PC-9 (cell line): ENCODE measurements at regions not wholly inside any gene's neighbourhood (a gene's known extent, or its start where the extent isn't known, plus 50 kb on each side); places are given as distances from the start of the nearest gene placed in this dataset.

Source experiments
- BruUV-seq: library from RNA; stranded (reverse); fragments of 400-500 nt; replicated peaks from 2 replicates; lab custom pipeline; 2021; lab: Mats Ljungman, UMichigan
- CTCF ChIA-PET: fragments of 300-600 bp; sonication (Branson Sonifier 250); formaldehyde crosslinking; loops from one replicate; lab custom pipeline; 2022; ENCODE audit warnings: antibody characterized with exemption; lab: Charles Lee
- POLR2A ChIA-PET: fragments of 300-600 bp; sonication (Branson Sonifier 250); formaldehyde crosslinking; loops from one replicate; lab custom pipeline; 2022; ENCODE audit warnings: antibody characterized with exemption; ENCODE audit not compliant: unreplicated experiment; lab: Charles Lee
- DNase-seq, 2 experiments: peaks; one replicate each; pipeline versions ENCODE4 v3.0.0 to v3.0.0-alpha.2; 2015 to 2022; ENCODE audit warnings: mixed read lengths in 1 of 2
- H2AFZ ChIP-seq: fragments of 200-600 bp; sonication (generic); 2 replicates; pipeline ENCODE4 v1.8.1; 2017; ENCODE audit warnings: antibody characterized with exemption
- H3F3A ChIP-seq: fragments of 200-600 bp; sonication (generic); 2 replicates; pipeline ENCODE4 v1.8.1; 2017; ENCODE audit warnings: antibody characterized with exemption, mild to moderate bottlenecking, low read depth; ENCODE audit not compliant: insufficient read depth
- H3K27ac ChIP-seq: fragments of 200-600 bp; sonication (generic); 2 replicates; pipeline ENCODE4 v1.6.1; 2016; ENCODE audit warnings: mixed run types
- H3K27me3 ChIP-seq: fragments of 200-600 bp; sonication (generic); 2 replicates; pipeline ENCODE4 v1.6.1; 2016; ENCODE audit warnings: low read depth, mixed run types; ENCODE audit not compliant: insufficient read depth
- H3K36me3 ChIP-seq: fragments of 200-600 bp; sonication (generic); 2 replicates; pipeline ENCODE4 v1.6.1; 2016; ENCODE audit warnings: low read depth, mixed run types
- H3K4me1 ChIP-seq: fragments of 200-600 bp; sonication (generic); replicated peaks from 2 replicates; pipeline ENCODE4 v1.6.1; 2016; ENCODE audit warnings: mixed run types; ENCODE audit not compliant: insufficient read depth
- H3K4me2 ChIP-seq: fragments of 200-600 bp; sonication (generic); 2 replicates; pipeline ENCODE4 v1.6.1; 2017; ENCODE audit warnings: mixed run types
- H3K4me3 ChIP-seq: fragments of 200-600 bp; sonication (generic); 2 replicates; pipeline ENCODE4 v1.6.1; 2016; ENCODE audit warnings: mixed run types
- H3K79me2 ChIP-seq: fragments of 200-600 bp; sonication (generic); 2 replicates; pipeline ENCODE4 v1.6.1; 2017; ENCODE audit warnings: low read depth, mixed run types
- H3K9me2 ChIP-seq: fragments of 200-600 bp; sonication (generic); 2 replicates; pipeline ENCODE4 v1.8.1; 2017; ENCODE audit warnings: mild to moderate bottlenecking; ENCODE audit not compliant: insufficient read depth
- H3K9me3 ChIP-seq: fragments of 200-600 bp; sonication (generic); 2 replicates; pipeline ENCODE4 v1.8.1; 2016; ENCODE audit warnings: low read depth; ENCODE audit not compliant: insufficient read depth
- H4K20me1 ChIP-seq: fragments of 200-600 bp; sonication (generic); 2 replicates; pipeline ENCODE4 v1.8.1; 2017; ENCODE audit not compliant: insufficient read depth
- EZH2 ChIP-seq: fragments of 200-600 bp; sonication (generic); IDR thresholded peaks from 2 replicates; pipeline ENCODE4 v1.8.0; 2017; ENCODE audit warnings: antibody characterized with exemption, low read depth
- intact Hi-C: fragments of 100-400 bp; cut with micrococcal nuclease; formaldehyde crosslinking; loops from one replicate; pipeline ENCODE4 v1.10.0; 2022; ENCODE audit not compliant: unreplicated experiment
- TF ChIP-seq, protein P1 (sequence below): fragments of 200-600 bp; sonication (generic); conservative IDR thresholded peaks from 2 replicates; pipeline ENCODE4 v1.6.1; 2017; ENCODE audit warnings: mixed run types, antibody characterized with exemption, mild to moderate bottlenecking, moderate library complexity

DNA sequence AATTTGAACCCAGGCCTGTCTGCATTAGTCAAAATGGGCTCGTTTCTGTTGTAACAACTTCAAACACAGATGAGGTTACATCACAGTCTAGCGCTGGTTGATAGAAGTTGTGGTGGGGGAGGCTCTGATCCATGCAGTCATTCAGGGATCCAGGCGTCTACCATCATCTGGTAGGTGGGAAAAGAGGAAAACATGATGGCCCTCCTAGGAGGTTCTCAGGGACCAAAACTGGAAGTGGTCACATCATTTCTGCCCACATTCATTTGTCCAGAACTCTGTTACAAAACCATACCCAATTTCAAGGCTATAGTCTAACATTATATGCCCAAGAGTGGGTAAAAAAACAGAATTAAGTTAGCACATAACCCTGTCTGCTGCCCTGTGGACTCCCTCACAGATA, 135.1 kb downstream of the PHETA1 start:
- ChIA-PET POLR2A (no interaction called here), CTCF (no interaction called here)
- H3K4me3 ChIP-seq, result no peak overlapping the region
- no peaks in the 10 kb centered on the region for H3K9me3 ChIP-seq
- no peak overlapping the region for H3K4me2 ChIP-seq
- no peaks in the 10 kb centered on the region for H4K20me1 ChIP-seq
- no peak overlapping the region for H2AFZ ChIP-seq
- TF ChIP-seq, protein P1, sequence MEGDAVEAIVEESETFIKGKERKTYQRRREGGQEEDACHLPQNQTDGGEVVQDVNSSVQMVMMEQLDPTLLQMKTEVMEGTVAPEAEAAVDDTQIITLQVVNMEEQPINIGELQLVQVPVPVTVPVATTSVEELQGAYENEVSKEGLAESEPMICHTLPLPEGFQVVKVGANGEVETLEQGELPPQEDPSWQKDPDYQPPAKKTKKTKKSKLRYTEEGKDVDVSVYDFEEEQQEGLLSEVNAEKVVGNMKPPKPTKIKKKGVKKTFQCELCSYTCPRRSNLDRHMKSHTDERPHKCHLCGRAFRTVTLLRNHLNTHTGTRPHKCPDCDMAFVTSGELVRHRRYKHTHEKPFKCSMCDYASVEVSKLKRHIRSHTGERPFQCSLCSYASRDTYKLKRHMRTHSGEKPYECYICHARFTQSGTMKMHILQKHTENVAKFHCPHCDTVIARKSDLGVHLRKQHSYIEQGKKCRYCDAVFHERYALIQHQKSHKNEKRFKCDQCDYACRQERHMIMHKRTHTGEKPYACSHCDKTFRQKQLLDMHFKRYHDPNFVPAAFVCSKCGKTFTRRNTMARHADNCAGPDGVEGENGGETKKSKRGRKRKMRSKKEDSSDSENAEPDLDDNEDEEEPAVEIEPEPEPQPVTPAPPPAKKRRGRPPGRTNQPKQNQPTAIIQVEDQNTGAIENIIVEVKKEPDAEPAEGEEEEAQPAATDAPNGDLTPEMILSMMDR, result no peak
- no peak for TF ChIP-seq EZH2
- H3K79me2 ChIP-seq, result no peaks in the 10 kb centered on the region
- no TSS peak for BruUV-seq
- H3K4me1 ChIP-seq, result no peaks in the 10 kb centered on the region
- H3K36me3 ChIP-seq, result no peaks in the 10 kb centered on the region
- no peaks in the 10 kb centered on the region for H3K9me2 ChIP-seq
- no peaks in the 10 kb centered on the region for H3F3A ChIP-seq
- no peak overlapping the region for H3K27ac ChIP-seq
- no peak for DNase-seq
- H3K27me3 ChIP-seq, result peaks cover 82% of the 10 kb centered on the region
- intact Hi-C loops, result no loop called here

DNA sequence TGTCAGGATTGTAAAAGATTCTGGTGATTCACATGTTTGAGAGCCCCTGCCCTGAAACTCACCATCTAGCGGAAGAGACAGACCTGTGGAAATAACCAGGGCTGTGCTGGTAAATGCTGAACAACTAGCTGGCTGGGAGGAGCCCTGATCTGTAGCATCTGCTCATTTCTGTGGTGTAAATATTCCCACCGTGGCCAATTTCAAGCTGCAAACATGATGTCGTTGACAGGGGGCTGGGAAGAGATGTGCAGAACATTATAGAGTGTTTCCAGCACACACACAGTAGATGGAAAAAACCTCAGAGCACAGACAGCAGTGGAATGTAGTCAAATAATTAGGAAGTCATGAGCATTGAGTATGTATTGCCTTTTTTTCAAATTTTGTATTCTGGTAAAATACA, 138.2 kb downstream of the PHETA1 start:
- Histone ChIP-seq H3K9me3 (no peaks in the 10 kb centered on the region), H3K27ac (no peak overlapping the region), H3F3A (no peaks in the 10 kb centered on the region), H3K4me1 (no peaks in the 10 kb centered on the region), H3K79me2 (no peaks in the 10 kb centered on the region), H2AFZ (no peak overlapping the region), H3K27me3 (peaks cover 78% of the 10 kb centered on the region), H3K4me2 (no peak overlapping the region), H3K36me3 (no peaks in the 10 kb centered on the region), H4K20me1 (no peaks in the 10 kb centered on the region), H3K9me2 (no peaks in the 10 kb centered on the region), H3K4me3 (no peak overlapping the region)
- BruUV-seq, result no TSS peak
- intact Hi-C loops, result no loop called here
- ChIA-PET CTCF (no interaction called here), POLR2A (no interaction called here)
- TF ChIP-seq EZH2, result no peak
- TF ChIP-seq, protein P1, result no peak
- no peak for DNase-seq

DNA sequence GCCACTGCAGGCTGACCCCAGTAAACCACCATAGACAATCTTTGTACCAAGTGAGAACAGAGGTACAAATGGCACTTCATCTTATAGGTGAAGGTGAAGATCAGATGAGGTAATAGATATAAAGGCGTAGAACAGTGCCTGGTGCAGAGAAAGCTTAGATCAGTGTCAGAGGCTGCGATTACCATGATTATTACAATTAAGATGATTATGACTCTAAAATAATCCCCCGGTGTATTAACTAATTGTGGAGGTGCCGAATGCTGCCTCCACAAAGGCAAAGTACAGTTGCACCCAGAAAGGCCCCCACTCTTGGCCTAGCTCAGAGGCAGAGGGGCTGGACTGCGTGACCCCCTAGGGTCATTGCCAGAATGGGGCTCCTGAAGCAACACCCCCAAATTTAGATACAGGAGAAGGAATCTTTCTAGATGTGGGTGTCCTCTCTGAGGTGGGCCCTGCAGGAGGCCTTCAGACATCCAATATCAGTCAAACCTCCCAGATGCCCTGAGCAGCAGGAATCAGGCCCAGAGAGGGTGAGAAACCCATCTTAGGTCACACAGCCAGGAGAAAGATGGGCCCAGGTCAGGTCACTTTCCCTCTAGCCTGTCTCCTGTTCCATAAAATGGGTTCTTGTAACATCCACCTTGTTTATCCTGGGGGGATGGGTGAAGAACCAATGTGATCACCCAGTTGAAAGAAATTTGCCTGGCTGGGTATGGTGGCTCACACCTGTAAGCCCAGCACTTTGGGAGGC, 139.8 kb downstream of the PHETA1 start:
- ChIA-PET POLR2A (no interaction called here), CTCF (no interaction called here)
- DNase-seq, result no peak
- H3K9me3 ChIP-seq, result no peaks in the 10 kb centered on the region
- TF ChIP-seq, protein P1, result no peak
- TF ChIP-seq EZH2, result no peak
- no peak overlapping the region for H3K27ac ChIP-seq
- BruUV-seq, result no TSS peak
- H3F3A ChIP-seq, result no peaks in the 10 kb centered on the region
- H3K9me2 ChIP-seq, result no peaks in the 10 kb centered on the region
- no peak overlapping the region for H2AFZ ChIP-seq
- H3K4me2 ChIP-seq, result no peak overlapping the region
- H3K4me3 ChIP-seq, result no peak overlapping the region
- H3K4me1 ChIP-seq, result no peaks in the 10 kb centered on the region
- H3K79me2 ChIP-seq, result no peaks in the 10 kb centered on the region
- peaks cover 78% of the 10 kb centered on the region for H3K27me3 ChIP-seq
- H3K36me3 ChIP-seq, result no peaks in the 10 kb centered on the region
- intact Hi-C loops, result no loop called here
- no peaks in the 10 kb centered on the region for H4K20me1 ChIP-seq
